ENCODE measurements at regions not wholly inside any gene's neighbourhood (a gene's known extent, or its start where the extent isn't known, plus 50 kb on each side); places are given as distances from the start of the nearest gene placed in this dataset.
"Not testable (repeated sequence)": the region's sequence is repeated elsewhere in the genome, so short reads cannot be mapped to it uniquely, and the experiment has no call there.

DNA sequence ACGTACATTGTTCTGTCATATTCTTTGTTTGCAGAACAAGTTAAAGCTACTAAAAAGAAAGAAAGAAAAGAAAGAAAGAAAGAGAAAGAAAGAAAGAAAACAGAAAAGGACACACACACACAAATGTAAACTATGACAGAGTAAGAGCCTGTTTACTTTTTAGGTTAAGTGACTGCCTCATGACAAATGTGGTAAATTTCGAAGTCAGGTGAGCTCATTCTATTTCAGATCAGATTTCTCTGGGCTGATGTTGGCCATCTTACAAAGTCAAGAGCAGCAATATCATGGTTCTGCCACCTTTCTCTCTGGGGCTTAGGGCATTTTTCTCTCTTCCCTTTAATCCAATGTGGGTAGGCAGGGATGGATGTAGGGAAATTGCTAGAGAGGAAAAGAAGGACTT lies 299.5 kb downstream of the ANAPC1 start:
- H3K14ac ChIP-seq (replicated peaks; ENCODE audit: low read depth, low read length); H3K23ac ChIP-seq (ENCODE audit: low read depth, low read length); H3K4me2 ChIP-seq (ENCODE audit: low read depth, low read length); H2AK9ac ChIP-seq (replicated peaks; ENCODE audit: low read depth, low read length, poor library complexity); H3K56ac ChIP-seq (ENCODE audit: extremely low read depth, insufficient read depth, low read length); intact Hi-C loops (cut with micrococcal nuclease); H4K91ac ChIP-seq (ENCODE audit: insufficient read depth, low read depth, low read length); H3K9ac ChIP-seq (ENCODE audit: low read depth, low read length); dilution Hi-C loops (cut with HindIII; ENCODE audit: low sequenced_read_pairs, unreplicated experiment); H2BK120ac ChIP-seq (ENCODE audit: low read depth, low read length); H3K79me1 ChIP-seq (ENCODE audit: low read depth in 1 of 2, low read length in 2 of 2); CTCF ChIA-PET; H3K27ac ChIP-seq (ENCODE audit: insufficient read depth, low read length); ATAC-seq (ENCODE audit: low read depth); H3K4me3 ChIP-seq (ENCODE audit: insufficient read depth, low read depth, low read length); H3K18ac ChIP-seq (ENCODE audit: low read depth, low read length); BruUV-seq (replicated peaks); H3K27me3 ChIP-seq (ENCODE audit: control insufficient read depth, insufficient read depth, low read length); H4K20me1 ChIP-seq (ENCODE audit: insufficient read depth, low read length); DNase-seq; H3K4ac ChIP-seq (ENCODE audit: low read depth, low read length); H3K36me3 ChIP-seq (ENCODE audit: control insufficient read depth, insufficient read depth, low read length); H2AK5ac ChIP-seq (ENCODE audit: low read depth, low read length); H2BK15ac ChIP-seq (ENCODE audit: low read depth, low read length); in situ Hi-C loops (cut with MboI; ENCODE audit: low sequenced_read_pairs); H2BK5ac ChIP-seq (ENCODE audit: low read depth, low read length, poor library complexity, severe bottlenecking); H3K4me1 ChIP-seq (ENCODE audit: control insufficient read depth, insufficient read depth, low read length); H3K9me3 ChIP-seq (ENCODE audit: control insufficient read depth, insufficient read depth, low read length); H4K5ac ChIP-seq (ENCODE audit: low read depth, low read length); H2BK20ac ChIP-seq (ENCODE audit: low read depth, low read length); H4K8ac ChIP-seq (ENCODE audit: low read depth in 2 of 2, low read length in 2 of 2); POLR2A ChIA-PET (ENCODE audit: unreplicated experiment); H2AFZ ChIP-seq (replicated peaks; ENCODE audit: low read length, poor library complexity); H3K9me1 ChIP-seq (ENCODE audit: insufficient read depth, low read length): not testable (repeated sequence)
- no CpG with 5 or more reads among the region's 2 CpGs for WGBS, 2 experiments (ENCODE audit: extremely low coverage in 2 of 2, insufficient read length in 1 of 2)

- H2BK120ac ChIP-seq (ENCODE audit: low read depth, low read length); H3K4me3 ChIP-seq (ENCODE audit: insufficient read depth, low read depth, low read length); H2BK20ac ChIP-seq (ENCODE audit: low read depth, low read length); H3K9ac ChIP-seq (ENCODE audit: low read depth, low read length); H3K4me2 ChIP-seq (ENCODE audit: low read depth, low read length); POLR2A ChIA-PET (ENCODE audit: unreplicated experiment); H3K4me1 ChIP-seq (ENCODE audit: control insufficient read depth, insufficient read depth, low read length); H3K36me3 ChIP-seq (ENCODE audit: control insufficient read depth, insufficient read depth, low read length); H3K27me3 ChIP-seq (ENCODE audit: control insufficient read depth, insufficient read depth, low read length); BruUV-seq (replicated peaks); H2BK15ac ChIP-seq (ENCODE audit: low read depth, low read length); H3K56ac ChIP-seq (ENCODE audit: extremely low read depth, insufficient read depth, low read length); H3K9me1 ChIP-seq (ENCODE audit: insufficient read depth, low read length); H3K23ac ChIP-seq (ENCODE audit: low read depth, low read length); in situ Hi-C loops (cut with MboI; ENCODE audit: low sequenced_read_pairs); H4K5ac ChIP-seq (ENCODE audit: low read depth, low read length); H3K14ac ChIP-seq (replicated peaks; ENCODE audit: low read depth, low read length); ATAC-seq (ENCODE audit: low read depth); H2AFZ ChIP-seq (replicated peaks; ENCODE audit: low read length, poor library complexity); DNase-seq; H3K18ac ChIP-seq (ENCODE audit: low read depth, low read length); CTCF ChIA-PET; H4K20me1 ChIP-seq (ENCODE audit: insufficient read depth, low read length); H4K8ac ChIP-seq (ENCODE audit: low read depth in 2 of 2, low read length in 2 of 2); dilution Hi-C loops (cut with HindIII; ENCODE audit: low sequenced_read_pairs, unreplicated experiment); H4K91ac ChIP-seq (ENCODE audit: insufficient read depth, low read depth, low read length); H3K79me1 ChIP-seq (ENCODE audit: low read depth in 1 of 2, low read length in 2 of 2); H2AK9ac ChIP-seq (replicated peaks; ENCODE audit: low read depth, low read length, poor library complexity); H3K27ac ChIP-seq (ENCODE audit: insufficient read depth, low read length); intact Hi-C loops (cut with micrococcal nuclease); H2BK5ac ChIP-seq (ENCODE audit: low read depth, low read length, poor library complexity, severe bottlenecking); H3K4ac ChIP-seq (ENCODE audit: low read depth, low read length); H3K9me3 ChIP-seq (ENCODE audit: control insufficient read depth, insufficient read depth, low read length); H2AK5ac ChIP-seq (ENCODE audit: low read depth, low read length): not testable (repeated sequence)
- no CpG with 5 or more reads among the region's 6 CpGs for WGBS, 2 experiments (ENCODE audit: extremely low coverage in 2 of 2, insufficient read length in 1 of 2)
Observed at GRCh38 chr2:111584950-111585349, 299.0 kb downstream of the ANAPC1 start.
